Hepatocyte (in vitro differentiated cells): ENCODE measurements at regions not wholly inside any gene's neighbourhood (a gene's known extent, or its start where the extent isn't known, plus 50 kb on each side); places are given as distances from the start of the nearest gene placed in this dataset.
"Not testable (repeated sequence)": the region's sequence is repeated elsewhere in the genome, so short reads cannot be mapped to it uniquely, and the experiment has no call there.

Source experiments
- EZH2 ChIP-seq: fragments of 200-600 bp; sonication (generic); IDR thresholded peaks from 2 replicates; pipeline ENCODE4 v1.6.1; 2016; ENCODE audit warnings: antibody characterized with exemption, mild to moderate bottlenecking, borderline replicate concordance
- TF ChIP-seq, protein P1 (sequence below): fragments of 200-600 bp; sonication (generic); IDR thresholded peaks from 2 replicates; pipeline ENCODE4 v1.5.1; 2016; ENCODE audit warnings: antibody characterized with exemption, mild to moderate bottlenecking; ENCODE audit not compliant: poor library complexity

DNA sequence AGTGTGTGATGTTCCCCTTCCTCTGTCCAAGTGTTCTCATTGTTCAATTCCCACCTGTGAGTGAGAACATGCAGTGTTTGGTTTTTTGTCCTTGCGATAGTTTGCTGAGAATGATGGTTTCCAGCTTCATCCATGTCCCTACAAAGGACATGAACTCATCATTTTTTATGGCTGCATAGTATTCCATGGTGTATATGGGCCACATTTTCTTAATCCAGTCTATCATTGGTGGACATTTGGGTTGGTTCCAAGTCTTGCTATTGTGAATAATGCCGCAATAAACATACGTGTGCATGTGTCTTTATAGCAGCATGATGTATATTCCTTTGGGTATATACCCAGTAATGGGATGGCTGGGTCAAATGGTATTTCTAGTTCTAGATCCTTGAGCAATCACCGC lies 134.5 kb upstream of the SVIL start:
- TF ChIP-seq, protein P1, sequence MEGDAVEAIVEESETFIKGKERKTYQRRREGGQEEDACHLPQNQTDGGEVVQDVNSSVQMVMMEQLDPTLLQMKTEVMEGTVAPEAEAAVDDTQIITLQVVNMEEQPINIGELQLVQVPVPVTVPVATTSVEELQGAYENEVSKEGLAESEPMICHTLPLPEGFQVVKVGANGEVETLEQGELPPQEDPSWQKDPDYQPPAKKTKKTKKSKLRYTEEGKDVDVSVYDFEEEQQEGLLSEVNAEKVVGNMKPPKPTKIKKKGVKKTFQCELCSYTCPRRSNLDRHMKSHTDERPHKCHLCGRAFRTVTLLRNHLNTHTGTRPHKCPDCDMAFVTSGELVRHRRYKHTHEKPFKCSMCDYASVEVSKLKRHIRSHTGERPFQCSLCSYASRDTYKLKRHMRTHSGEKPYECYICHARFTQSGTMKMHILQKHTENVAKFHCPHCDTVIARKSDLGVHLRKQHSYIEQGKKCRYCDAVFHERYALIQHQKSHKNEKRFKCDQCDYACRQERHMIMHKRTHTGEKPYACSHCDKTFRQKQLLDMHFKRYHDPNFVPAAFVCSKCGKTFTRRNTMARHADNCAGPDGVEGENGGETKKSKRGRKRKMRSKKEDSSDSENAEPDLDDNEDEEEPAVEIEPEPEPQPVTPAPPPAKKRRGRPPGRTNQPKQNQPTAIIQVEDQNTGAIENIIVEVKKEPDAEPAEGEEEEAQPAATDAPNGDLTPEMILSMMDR, result not testable (repeated sequence)
- TF ChIP-seq EZH2, result not testable (repeated sequence)
